Neural cell (in vitro differentiated cells): ENCODE measurements at regions not wholly inside any gene's neighbourhood (a gene's known extent, or its start where the extent isn't known, plus 50 kb on each side); places are given as distances from the start of the nearest gene placed in this dataset.

Source experiments
- H2AFZ ChIP-seq: fragments of 200-600, 300-800 bp; sonication (generic), shearing (Covaris generic); 2 replicates; pipeline ENCODE4 v1.6.0; 2014; ENCODE audit warnings: low read depth, mild to moderate bottlenecking, antibody characterized with exemption, low read length, moderate library complexity
- H3F3A ChIP-seq: fragments of 200-600 bp; shearing (Covaris generic); 2 replicates; pipeline ENCODE4 v1.6.1; 2016; ENCODE audit warnings: mild to moderate bottlenecking, moderate library complexity, mixed read lengths, antibody characterized with exemption, low read length; ENCODE audit not compliant: insufficient read depth, poor library complexity, severe bottlenecking
- H3K27ac ChIP-seq: fragments of 200-600, 300-800 bp; sonication (generic), shearing (Covaris generic); 2 replicates; pipeline ENCODE4 v1.5.1; 2014; ENCODE audit warnings: mild to moderate bottlenecking, low read length, moderate library complexity
- H3K27me3 ChIP-seq: fragments of 300-800, 200-600 bp; sonication (generic), shearing (Covaris generic); 2 replicates; pipeline ENCODE4 v1.6.0; 2014; ENCODE audit warnings: mild to moderate bottlenecking, low read depth, low read length, moderate library complexity; ENCODE audit not compliant: insufficient read depth
- H3K36me3 ChIP-seq: fragments of 300-800, 200-600 bp; sonication (generic), shearing (Covaris generic); 2 replicates; pipeline ENCODE4 v1.5.1; 2014; ENCODE audit warnings: mild to moderate bottlenecking, antibody characterized with exemption, low read length, moderate library complexity; ENCODE audit not compliant: insufficient read depth
- H3K4me2 ChIP-seq: fragments of 300-800, 200-600 bp; sonication (generic), shearing (Covaris generic); 2 replicates; pipeline ENCODE4 v1.6.0; 2014; ENCODE audit warnings: mild to moderate bottlenecking, low read length
- H3K4me3 ChIP-seq: fragments of 300-800, 200-600 bp; sonication (generic), shearing (Covaris generic); 2 replicates; pipeline ENCODE4 v1.5.1; 2014; ENCODE audit warnings: mild to moderate bottlenecking, low read length, moderate library complexity
- H3K79me2 ChIP-seq: fragments of 200-600 bp; shearing (Covaris generic); replicated peaks from 2 replicates; pipeline ENCODE4 v1.6.0; 2014; ENCODE audit warnings: mild to moderate bottlenecking, low read length, moderate library complexity; ENCODE audit not compliant: insufficient read depth
- H3K9ac ChIP-seq: fragments of 300-800, 200-600 bp; sonication (generic), shearing (Covaris generic); 2 replicates; pipeline ENCODE4 v1.6.1; 2016; ENCODE audit warnings: mild to moderate bottlenecking, low read length, mixed read lengths
- H3K9me2 ChIP-seq: fragments of 200-600 bp; shearing (Covaris generic); 2 replicates; pipeline ENCODE4 v1.6.1; 2016; ENCODE audit warnings: mild to moderate bottlenecking, low read length, mixed read lengths; ENCODE audit not compliant: insufficient read depth
- H3K9me3 ChIP-seq: fragments of 200-600, 300-800 bp; sonication (generic), shearing (Covaris generic); 2 replicates; pipeline ENCODE4 v1.6.1; 2016; ENCODE audit warnings: mild to moderate bottlenecking, mixed run types, low read length, moderate library complexity, mixed read lengths
- H4K20me1 ChIP-seq: fragments of 200-600 bp; shearing (Covaris generic); 2 replicates; pipeline ENCODE4 v1.6.1; 2016; ENCODE audit warnings: mild to moderate bottlenecking, mixed run types; ENCODE audit not compliant: insufficient read depth
- CTCF ChIP-seq: fragments of 450-650 bp; IDR thresholded peaks from 2 replicates; pipeline ENCODE4 v1.5.1; 2014; ENCODE audit warnings: antibody characterized with exemption, mild to moderate bottlenecking, moderate library complexity; ENCODE audit not compliant: poor library complexity, severe bottlenecking
- EP300 ChIP-seq: fragments of 450-650 bp; conservative IDR thresholded peaks from 2 replicates; pipeline ENCODE4 v1.6.1; 2014; ENCODE audit warnings: antibody characterized with exemption, mild to moderate bottlenecking, moderate library complexity; ENCODE audit not compliant: poor library complexity, severe bottlenecking
- EZH2 ChIP-seq: fragments of 200-600, 300-800 bp; shearing (Covaris generic), sonication (generic); IDR thresholded peaks from 2 replicates; pipeline ENCODE4 v1.6.1; 2014; ENCODE audit warnings: antibody characterized with exemption, low read length, borderline replicate concordance, mild to moderate bottlenecking; ENCODE audit not compliant: insufficient read depth, poor library complexity, severe bottlenecking
- MXI1 ChIP-seq: fragments of 450-650 bp; conservative IDR thresholded peaks from 2 replicates; pipeline ENCODE4 v1.6.1; 2014; ENCODE audit warnings: antibody characterized with exemption, mild to moderate bottlenecking; ENCODE audit not compliant: poor library complexity, severe bottlenecking
- POLR2AphosphoS5 ChIP-seq: IDR thresholded peaks from 2 replicates; pipeline ENCODE4 v1.6.1; 2012
- RAD21 ChIP-seq: fragments of 450-650 bp; conservative IDR thresholded peaks from 2 replicates; pipeline ENCODE4 v1.6.1; 2014; ENCODE audit warnings: antibody characterized with exemption, mild to moderate bottlenecking, moderate library complexity
- REST ChIP-seq: IDR thresholded peaks from 2 replicates; pipeline ENCODE4 v1.6.1; 2012; ENCODE audit warnings: borderline replicate concordance
- SMC3 ChIP-seq: fragments of 450-650 bp; conservative IDR thresholded peaks from 2 replicates; pipeline ENCODE4 v1.6.1; 2014; ENCODE audit warnings: antibody characterized with exemption, mild to moderate bottlenecking, moderate library complexity; ENCODE audit not compliant: poor library complexity
- TAF1 ChIP-seq: IDR thresholded peaks from 2 replicates; pipeline ENCODE4 v1.6.1; 2012; ENCODE audit warnings: low read depth

GRCh38 chr14:29149798-29150197, 383.2 kb downstream of the FOXG1 start:
- no peak overlapping the region for H3K27ac ChIP-seq
- TF ChIP-seq CTCF: no peak
- TF ChIP-seq EZH2: no peak
- TF ChIP-seq POLR2AphosphoS5: no peak
- no peak for TF ChIP-seq RAD21
- TF ChIP-seq REST: no peak
- no peak for TF ChIP-seq EP300
- no peak for TF ChIP-seq SMC3
- TF ChIP-seq TAF1: no peak
- H3K27me3 ChIP-seq: no peaks in the 10 kb centered on the region
- no peaks in the 10 kb centered on the region for H3K9me3 ChIP-seq
- H3K36me3 ChIP-seq: no peaks in the 10 kb centered on the region
- H3K79me2 ChIP-seq: no peaks in the 10 kb centered on the region
- H3K9ac ChIP-seq: no peak overlapping the region
- H4K20me1 ChIP-seq: no peaks in the 10 kb centered on the region
- H3K9me2 ChIP-seq: no peaks in the 10 kb centered on the region
- H3K4me2 ChIP-seq: no peak overlapping the region
- H3K4me3 ChIP-seq: no peak overlapping the region
- no peak overlapping the region for H2AFZ ChIP-seq
- H3F3A ChIP-seq: no peaks in the 10 kb centered on the region

GRCh38 chr14:29150659-29151058, 384.1 kb downstream of the FOXG1 start:
- H3K79me2 ChIP-seq: no peaks in the 10 kb centered on the region
- no peaks in the 10 kb centered on the region for H4K20me1 ChIP-seq
- H3K4me3 ChIP-seq: no peak overlapping the region
- no peaks in the 10 kb centered on the region for H3K36me3 ChIP-seq
- no peaks in the 10 kb centered on the region for H3K27me3 ChIP-seq
- H2AFZ ChIP-seq: no peak overlapping the region
- H3K27ac ChIP-seq: no peak overlapping the region
- TF ChIP-seq MXI1 (no peak), RAD21 (no peak), SMC3 (no peak), EZH2 (no peak), REST (no peak), POLR2AphosphoS5 (no peak), EP300 (no peak), CTCF (no peak), TAF1 (no peak)
- no peaks in the 10 kb centered on the region for H3K9me3 ChIP-seq
- H3K4me2 ChIP-seq: no peak overlapping the region
- no peaks in the 10 kb centered on the region for H3F3A ChIP-seq
- no peak overlapping the region for H3K9ac ChIP-seq
- H3K9me2 ChIP-seq: no peaks in the 10 kb centered on the region
